ENCODE measurements at regions not wholly inside any gene's neighbourhood (a gene's known extent, or its start where the extent isn't known, plus 50 kb on each side); places are given as distances from the start of the nearest gene placed in this dataset.

DNA sequence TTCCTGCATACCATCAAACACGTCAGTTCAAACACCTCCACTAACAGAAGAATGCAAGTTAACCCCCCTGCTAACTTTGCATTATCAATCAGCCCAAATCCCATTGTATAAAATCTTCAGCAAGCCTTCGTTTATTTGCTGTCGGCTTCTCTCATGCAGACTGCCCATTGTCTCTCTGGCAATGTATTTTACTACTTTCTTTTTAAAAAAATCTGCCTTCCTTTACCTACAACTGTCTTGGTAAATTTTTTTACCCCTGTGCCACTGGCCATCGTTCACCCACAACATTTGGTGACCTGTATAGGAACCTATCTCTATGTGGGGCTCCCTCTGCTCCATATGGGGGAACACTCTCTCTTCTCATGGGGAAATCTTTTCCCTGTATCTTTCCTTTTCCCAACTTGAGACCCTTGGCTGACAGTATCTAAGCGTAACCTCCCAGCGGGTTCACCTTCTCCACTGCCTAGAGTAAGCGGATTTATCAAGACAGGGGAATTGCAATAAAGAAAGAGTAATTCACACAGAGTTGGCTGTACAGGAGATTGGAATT is 244.6 kb downstream of the CPXCR1 start:
- Histone ChIP-seq H3K27ac (ENCODE audit: low read depth in 2 of 2, low read length in 1 of 2) (no peak overlapping the region), H3K27me3 (ENCODE audit: insufficient read depth) (no peaks in the 10 kb centered on the region; the same call in 1 of the 2 replicates), H3K79me2 (ENCODE audit: insufficient read depth) (no peaks in the 10 kb centered on the region), H2AFZ (ENCODE audit: low read depth) (no peak overlapping the region), H3F3A (replicated peaks; ENCODE audit: insufficient read depth) (no peaks in the 10 kb centered on the region), H4K20me1 (ENCODE audit: insufficient read depth) (no peaks in the 10 kb centered on the region), H3K36me3 (replicated peaks in 1 of 2; ENCODE audit: control insufficient read depth in 1 of 2, insufficient read depth in 2 of 2, low read length in 1 of 2) (no peaks in the 10 kb centered on the region), H3K4me1 (ENCODE audit: control insufficient read depth in 1 of 2, insufficient read depth in 2 of 2, low read depth in 1 of 2, low read length in 1 of 2) (no peaks in the 10 kb centered on the region), H3K4me2 (no peak overlapping the region), H3K4me3 (ENCODE audit: low read depth in 2 of 2, low read length in 1 of 2) (no peak overlapping the region), H3K9ac (no peak overlapping the region), H3K9me2 (no peaks in the 10 kb centered on the region), H3K9me3 (no peaks in the 10 kb centered on the region)
- 4% methylated on average over 7 of the region's 7 CpGs for WGBS (ENCODE audit: low lambda C conversion rate)
- POLR2A ChIA-PET = no interaction called here
- TF ChIP-seq EP300 (IDR thresholded peaks at IDR 0.05; ENCODE audit: borderline replicate concordance in 1 of 2, low read depth in 1 of 2, low read length in 1 of 2) = no peak
- no peak for TF ChIP-seq JUND (IDR thresholded peaks at IDR 0.05)
- no peak for TF ChIP-seq TEAD4 (IDR thresholded peaks at IDR 0.05; ENCODE audit: borderline replicate concordance, insufficient read depth)
- TF ChIP-seq, protein P1, sequence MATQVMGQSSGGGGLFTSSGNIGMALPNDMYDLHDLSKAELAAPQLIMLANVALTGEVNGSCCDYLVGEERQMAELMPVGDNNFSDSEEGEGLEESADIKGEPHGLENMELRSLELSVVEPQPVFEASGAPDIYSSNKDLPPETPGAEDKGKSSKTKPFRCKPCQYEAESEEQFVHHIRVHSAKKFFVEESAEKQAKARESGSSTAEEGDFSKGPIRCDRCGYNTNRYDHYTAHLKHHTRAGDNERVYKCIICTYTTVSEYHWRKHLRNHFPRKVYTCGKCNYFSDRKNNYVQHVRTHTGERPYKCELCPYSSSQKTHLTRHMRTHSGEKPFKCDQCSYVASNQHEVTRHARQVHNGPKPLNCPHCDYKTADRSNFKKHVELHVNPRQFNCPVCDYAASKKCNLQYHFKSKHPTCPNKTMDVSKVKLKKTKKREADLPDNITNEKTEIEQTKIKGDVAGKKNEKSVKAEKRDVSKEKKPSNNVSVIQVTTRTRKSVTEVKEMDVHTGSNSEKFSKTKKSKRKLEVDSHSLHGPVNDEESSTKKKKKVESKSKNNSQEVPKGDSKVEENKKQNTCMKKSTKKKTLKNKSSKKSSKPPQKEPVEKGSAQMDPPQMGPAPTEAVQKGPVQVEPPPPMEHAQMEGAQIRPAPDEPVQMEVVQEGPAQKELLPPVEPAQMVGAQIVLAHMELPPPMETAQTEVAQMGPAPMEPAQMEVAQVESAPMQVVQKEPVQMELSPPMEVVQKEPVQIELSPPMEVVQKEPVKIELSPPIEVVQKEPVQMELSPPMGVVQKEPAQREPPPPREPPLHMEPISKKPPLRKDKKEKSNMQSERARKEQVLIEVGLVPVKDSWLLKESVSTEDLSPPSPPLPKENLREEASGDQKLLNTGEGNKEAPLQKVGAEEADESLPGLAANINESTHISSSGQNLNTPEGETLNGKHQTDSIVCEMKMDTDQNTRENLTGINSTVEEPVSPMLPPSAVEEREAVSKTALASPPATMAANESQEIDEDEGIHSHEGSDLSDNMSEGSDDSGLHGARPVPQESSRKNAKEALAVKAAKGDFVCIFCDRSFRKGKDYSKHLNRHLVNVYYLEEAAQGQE (IDR thresholded peaks at IDR 0.05; ENCODE audit: low read depth, low read length) = no peak
- TF ChIP-seq RCOR1 (IDR thresholded peaks at IDR 0.05; ENCODE audit: low read length) = no peak
- no peak for TF ChIP-seq RAD21 (IDR thresholded peaks at IDR 0.05; ENCODE audit: low read length)
- TF ChIP-seq MEF2A (IDR thresholded peaks at IDR 0.05; ENCODE audit: borderline replicate concordance, low read depth) = no peak
- TF ChIP-seq NRF1 (IDR thresholded peaks at IDR 0.05; ENCODE audit: low read depth, low read length) = no peak
- no peak for TF ChIP-seq CHD2 (IDR thresholded peaks at IDR 0.05; ENCODE audit: low read length, partially characterized antibody)
- TF ChIP-seq GABPA (IDR thresholded peaks at IDR 0.05; ENCODE audit: low read depth) = no peak
- TF ChIP-seq SMC3 (IDR thresholded peaks at IDR 0.05; ENCODE audit: low read depth, low read length) = no peak
- TF ChIP-seq RXRA (IDR thresholded peaks at IDR 0.05; ENCODE audit: borderline replicate concordance, low read depth) = no peak
- no peak for TF ChIP-seq POLR2AphosphoS5 (IDR thresholded peaks at IDR 0.05; ENCODE audit: low read depth, low read length)
- TF ChIP-seq FOSL2 (IDR thresholded peaks at IDR 0.05; ENCODE audit: borderline replicate concordance, low read depth) = no peak
- no peak for TF ChIP-seq EZH2phosphoT487 (IDR thresholded peaks at IDR 0.05; ENCODE audit: borderline replicate concordance, low read depth)
- TF ChIP-seq, protein P2, sequence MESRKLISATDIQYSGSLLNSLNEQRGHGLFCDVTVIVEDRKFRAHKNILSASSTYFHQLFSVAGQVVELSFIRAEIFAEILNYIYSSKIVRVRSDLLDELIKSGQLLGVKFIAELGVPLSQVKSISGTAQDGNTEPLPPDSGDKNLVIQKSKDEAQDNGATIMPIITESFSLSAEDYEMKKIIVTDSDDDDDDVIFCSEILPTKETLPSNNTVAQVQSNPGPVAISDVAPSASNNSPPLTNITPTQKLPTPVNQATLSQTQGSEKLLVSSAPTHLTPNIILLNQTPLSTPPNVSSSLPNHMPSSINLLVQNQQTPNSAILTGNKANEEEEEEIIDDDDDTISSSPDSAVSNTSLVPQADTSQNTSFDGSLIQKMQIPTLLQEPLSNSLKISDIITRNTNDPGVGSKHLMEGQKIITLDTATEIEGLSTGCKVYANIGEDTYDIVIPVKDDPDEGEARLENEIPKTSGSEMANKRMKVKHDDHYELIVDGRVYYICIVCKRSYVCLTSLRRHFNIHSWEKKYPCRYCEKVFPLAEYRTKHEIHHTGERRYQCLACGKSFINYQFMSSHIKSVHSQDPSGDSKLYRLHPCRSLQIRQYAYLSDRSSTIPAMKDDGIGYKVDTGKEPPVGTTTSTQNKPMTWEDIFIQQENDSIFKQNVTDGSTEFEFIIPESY (IDR thresholded peaks at IDR 0.05; ENCODE audit: borderline replicate concordance, low read depth) = no peak
- no peak for DNase-seq
- CTCF ChIA-PET = no interaction called here

Data from SK-N-SH (cell line).